ENCODE measurements at regions not wholly inside any gene's neighbourhood (a gene's known extent, or its start where the extent isn't known, plus 50 kb on each side); places are given as distances from the start of the nearest gene placed in this dataset.

DNA sequence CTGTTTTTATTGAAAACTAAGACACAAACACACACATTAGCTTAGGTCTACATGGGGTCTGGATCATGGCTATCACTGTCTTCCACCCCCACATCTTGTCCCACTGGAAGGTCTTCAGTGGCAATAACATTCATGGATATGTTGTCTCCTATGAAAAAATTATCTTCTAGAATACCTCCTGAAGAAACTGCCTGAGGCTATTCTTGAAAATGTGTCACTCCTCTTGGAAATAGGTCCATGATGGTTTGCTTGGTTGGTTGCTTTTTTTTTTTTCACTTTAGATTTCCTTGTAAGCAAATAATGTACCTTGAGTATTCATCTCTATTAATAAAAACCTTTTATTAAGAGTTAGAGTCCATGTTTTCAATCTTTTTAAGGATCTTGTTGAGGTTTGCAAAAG lies 195.3 kb upstream of the PDE5A start:
- DNase-seq (ENCODE audit: low spot score) = no peak

DNA sequence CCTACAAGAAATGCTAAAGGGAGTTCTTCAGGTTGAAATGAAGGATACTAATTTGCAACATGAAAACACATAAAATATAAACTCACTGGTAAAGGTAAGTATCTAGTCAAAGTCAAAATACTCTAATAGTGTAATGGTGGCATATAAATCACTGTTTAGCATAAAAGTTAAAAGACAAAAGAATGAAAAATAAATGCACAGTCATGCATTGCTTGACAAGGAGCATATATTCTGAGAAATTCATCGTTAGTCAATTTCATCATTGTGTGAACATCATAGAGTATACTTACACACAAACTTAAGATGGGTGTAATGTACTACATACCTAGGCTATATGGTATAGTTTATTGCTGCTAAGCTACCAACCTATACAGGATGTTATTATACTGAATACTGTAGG lies 194.4 kb upstream of the PDE5A start:
- DNase-seq (ENCODE audit: low spot score) = no peak

DNA sequence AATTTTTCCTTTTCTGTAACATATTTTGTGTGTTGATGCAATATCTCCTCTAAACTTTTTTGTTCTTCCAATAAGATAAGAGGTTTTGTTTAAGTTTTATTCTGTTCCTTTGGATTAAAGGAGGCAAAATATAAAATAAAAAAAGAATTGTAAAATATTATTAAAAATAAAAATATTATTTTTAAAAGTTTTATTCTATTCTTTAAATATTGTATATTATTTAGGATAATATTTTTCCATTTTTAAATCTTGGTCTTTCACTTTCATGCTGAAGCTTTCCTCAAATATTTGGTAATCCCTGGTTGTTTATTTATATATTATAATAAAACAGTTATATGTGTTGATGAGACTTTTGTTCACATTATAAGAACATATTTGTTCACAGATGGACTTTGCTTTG lies 187.9 kb upstream of the PDE5A start:
- DNase-seq (ENCODE audit: low spot score) = no peak

DNA sequence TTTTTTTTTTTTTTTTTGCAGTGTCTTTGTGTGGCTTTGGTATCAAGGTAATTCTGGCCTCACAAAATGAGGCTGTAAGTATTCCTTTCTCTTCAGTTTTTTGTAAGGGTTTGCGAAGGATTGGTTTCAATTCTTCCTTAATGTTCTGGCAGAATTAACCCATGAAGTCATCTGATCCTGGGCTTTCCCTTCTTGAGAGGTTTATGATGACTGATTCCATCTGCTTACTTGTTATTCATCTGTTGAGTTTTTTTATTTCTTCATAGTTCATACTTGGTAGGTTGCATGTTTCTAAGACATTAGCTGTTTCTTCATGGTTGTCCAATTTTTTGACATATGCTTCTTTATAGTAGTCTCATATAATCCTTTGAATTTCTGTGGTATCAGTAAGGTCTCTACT lies 181.4 kb upstream of the PDE5A start:
- no peak for DNase-seq (ENCODE audit: low spot score)

DNA sequence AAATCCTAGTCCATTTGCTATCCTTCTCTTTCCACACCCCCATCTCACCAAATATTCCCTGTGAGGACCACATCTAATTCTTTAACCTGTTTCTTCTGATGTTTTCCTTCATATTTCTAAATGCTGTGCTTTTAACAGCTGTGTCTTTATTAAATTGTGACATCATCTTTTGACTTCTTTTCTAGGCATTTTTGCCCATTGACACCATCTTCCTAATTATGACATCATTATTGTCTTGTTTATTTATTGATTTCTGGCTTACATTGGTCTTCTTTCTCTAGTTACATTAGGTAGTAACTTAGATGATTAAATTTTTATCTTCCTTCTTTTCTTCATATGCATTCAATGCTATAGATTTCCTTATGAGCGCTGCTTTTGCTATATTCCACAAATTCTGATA lies 175.8 kb upstream of the PDE5A start:
- no peak for DNase-seq (ENCODE audit: low spot score)

DNA sequence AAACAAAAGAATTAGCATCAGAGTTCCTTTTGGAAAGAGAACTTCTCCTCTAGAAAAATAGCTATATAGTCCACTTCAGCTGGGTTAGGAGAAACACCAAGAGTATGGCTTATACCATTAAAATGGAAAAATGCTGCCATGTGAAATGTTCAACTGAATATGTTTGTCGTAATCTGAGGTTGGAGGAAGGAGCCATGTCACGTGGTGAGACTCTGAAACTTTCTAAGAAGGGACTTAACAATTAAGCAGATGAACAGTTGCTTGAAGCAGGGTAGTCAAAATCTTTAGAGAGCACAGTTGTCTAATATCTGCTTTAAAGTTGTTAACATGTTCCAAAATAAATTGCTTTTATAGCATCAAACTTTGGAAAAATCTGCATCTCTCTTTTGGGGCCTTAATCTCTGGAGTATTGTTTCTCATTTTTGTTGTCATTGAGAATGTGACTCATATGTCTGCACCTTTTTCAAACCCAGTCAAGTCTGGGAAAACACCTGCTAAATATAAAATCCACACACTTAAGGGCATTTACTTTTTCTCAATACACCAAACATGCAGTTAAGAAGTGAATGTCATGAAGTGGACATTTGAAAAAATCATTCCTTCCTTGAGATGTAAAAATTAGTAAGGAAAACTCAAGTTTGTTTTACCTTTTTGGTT lies 168.8 kb upstream of the PDE5A start:
- DNase-seq (ENCODE audit: low spot score) = no peak

DNA sequence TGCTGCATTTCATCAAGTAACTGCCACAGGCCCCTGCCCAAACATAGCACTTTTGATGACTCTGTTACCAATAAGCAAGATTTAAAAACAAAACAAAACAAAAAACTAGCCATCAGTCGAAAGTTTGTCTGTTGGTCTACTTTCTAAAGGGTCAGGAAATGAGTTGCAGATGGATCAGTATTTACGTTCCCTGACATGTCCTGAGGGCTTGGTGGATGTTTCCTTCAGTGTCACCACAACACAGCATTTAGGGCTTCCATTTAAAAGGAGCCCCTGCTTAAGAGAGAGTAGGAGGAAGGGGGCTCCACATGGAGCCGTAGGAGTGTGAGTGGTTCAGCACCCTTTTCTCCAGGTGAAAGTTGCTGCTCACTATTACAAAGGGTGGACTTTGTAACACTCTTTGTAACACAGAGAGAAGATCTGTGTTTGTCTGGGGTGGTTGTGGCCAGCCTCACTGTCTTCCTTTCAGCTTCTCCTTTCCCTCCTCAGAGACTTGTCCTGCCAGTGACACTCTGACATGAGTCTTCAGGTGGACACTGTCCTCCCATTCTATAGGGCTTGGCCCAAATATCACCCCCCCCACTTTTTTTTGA lies 167.5 kb upstream of the PDE5A start:
- no peak for DNase-seq (ENCODE audit: low spot score)

DNA sequence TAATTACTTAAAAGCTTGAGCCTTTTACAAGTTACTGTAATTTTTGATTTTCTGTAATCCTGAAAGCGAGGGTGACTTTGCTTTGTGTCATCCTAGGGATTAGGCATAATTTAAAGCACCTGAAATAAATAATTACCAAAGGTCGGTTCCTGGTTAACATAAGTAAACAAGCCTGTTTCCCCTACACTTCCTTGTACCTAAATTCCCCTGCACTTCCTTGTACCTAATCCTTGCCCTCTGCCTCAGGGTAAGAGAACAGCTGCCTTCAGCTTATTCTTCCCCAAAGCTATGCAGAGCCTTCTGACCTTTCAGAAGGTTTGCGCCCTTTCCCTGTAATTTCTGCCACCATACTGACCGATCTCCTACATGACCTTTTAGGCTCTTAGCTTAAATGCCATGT lies 166.1 kb upstream of the PDE5A start:
- DNase-seq (ENCODE audit: low spot score) = no peak

DNA sequence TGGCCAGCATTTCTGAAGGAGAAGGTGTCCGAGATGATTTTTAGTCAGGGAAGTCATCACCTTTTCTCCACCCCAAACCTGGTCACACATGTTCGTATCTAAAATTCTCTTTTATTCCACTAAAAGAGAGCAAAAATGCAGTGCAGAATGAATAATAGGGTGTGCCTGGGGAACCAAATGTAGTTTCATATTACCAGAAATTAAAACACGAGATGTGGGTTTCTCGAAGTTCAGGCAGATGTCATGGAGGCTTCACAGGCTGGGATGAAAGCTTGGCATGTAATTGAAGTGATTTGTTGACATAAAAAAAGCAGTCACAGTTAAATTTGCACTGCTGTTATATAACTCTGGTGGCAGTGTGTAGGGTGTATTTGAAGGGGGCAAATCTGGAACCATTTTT lies 165.5 kb upstream of the PDE5A start:
- DNase-seq (ENCODE audit: low spot score) = no peak

DNA sequence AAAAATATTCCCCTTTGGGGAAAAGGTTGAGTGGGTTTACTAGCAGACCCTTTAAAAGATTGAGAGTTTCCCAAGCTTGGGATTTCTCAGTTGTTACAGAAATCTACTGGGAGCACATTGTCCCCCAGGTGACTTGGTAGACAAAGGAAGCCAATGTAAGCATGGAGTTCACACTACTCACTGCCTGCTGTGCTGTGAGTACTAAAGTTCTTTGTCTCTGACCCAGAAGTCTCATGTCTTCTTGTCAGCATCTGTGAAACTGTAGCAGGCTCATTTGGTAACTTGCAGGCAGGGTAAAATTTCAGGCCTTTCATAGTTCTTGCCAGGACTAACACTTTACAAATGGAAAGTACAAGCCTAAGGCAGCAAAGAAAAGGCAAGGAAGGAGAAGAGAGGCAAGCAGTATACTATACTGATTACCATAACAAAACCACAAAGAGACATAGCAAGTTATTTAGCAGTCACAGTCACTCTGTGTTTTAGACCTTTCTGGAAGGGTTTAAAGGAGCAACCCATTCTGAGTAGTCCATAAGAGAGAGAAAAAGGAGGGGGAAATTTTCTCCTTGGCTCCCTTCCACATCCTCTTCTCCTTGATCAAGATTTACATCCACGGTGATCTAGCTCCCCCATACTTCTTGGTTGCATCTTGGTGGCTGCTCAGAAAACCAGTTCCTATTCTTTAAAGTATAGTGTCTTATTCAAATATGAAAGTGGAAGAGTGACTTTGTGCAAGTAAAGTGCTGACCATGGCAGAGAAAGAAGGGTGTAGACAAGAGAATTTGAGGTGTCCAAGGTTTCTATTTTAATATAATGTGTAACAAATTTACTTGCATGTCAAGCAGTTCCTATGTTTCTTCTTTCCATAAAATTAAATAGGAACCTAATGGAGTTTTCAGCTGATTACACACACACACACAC lies 160.0 kb upstream of the PDE5A start:
- no peak for DNase-seq (ENCODE audit: low spot score)

DNA sequence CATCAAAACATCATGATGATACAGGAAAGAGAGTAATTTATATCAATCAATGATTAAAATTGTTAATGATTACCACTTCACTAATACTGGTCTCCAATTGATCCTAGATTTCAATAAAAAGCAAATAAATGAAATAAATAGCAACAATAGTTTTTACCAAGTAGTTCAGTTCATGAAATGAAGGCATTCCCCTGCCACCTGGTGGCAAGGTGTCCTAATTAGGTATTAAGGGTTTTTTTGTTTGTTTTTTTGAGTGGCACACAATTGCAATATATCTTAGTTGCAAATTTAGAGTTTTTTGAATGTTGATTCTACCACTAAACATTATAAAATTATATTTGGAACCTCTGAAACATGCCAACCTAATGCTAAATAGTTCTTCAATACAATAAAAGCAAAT lies 157.4 kb upstream of the PDE5A start:
- no peak for DNase-seq (ENCODE audit: low spot score)

DNA sequence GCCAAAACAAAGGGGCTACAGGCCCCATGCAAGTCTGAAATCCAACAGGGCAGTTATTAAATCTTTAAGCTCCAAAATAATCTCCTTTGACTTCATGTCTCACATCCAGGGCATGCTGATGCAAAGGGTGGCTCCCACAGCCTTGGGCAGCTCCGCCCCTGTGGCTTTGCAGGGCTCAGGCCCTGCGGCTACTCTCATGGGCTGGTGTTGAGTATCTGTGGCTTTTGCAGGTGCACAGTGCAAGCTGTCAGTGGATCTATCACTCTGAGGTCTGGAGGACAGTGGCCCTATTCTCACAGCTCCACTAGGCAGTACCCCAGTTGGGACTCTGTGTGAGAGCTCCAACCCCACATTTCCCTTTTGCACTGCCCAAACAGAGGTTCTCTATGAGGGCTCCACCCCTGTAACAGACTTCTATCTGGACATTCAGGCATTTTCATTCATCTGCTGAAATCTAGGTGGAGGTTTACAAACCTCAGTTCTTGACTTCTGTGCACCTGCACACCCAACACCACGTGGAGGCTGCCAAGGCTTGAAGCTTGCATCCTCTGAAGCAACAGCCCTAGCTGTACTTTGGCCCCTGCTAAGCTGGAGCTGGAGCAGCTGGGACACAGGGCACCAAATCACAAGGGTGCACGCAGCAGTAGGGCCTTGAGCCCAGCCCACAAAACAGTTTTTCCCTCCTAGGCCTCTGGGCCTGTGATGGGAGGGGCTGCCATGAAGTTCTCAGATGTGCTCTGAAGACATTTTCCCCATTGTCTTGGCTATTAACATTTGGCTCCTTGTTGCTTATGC lies 154.8 kb upstream of the PDE5A start:
- DNase-seq (ENCODE audit: low spot score) = no peak

DNA sequence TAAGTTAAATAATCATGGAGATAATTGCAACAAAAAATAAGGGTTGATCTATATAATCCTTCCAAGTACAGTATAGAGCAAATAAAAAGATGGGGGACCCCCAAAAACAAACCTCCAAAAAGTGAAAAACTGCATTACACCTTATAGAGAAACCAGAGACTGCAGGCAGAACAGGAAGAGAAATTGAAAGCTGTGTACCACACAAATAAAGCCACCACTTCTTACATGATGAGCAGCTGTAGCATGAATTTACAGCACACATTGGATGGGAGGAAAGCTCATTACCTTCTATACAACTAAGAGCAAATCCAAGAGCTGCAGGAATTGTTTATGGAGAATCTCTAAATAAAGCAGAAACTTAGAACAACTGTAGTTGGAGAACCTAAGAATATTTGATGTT lies 152.4 kb upstream of the PDE5A start:
- DNase-seq (ENCODE audit: low spot score) = no peak

DNA sequence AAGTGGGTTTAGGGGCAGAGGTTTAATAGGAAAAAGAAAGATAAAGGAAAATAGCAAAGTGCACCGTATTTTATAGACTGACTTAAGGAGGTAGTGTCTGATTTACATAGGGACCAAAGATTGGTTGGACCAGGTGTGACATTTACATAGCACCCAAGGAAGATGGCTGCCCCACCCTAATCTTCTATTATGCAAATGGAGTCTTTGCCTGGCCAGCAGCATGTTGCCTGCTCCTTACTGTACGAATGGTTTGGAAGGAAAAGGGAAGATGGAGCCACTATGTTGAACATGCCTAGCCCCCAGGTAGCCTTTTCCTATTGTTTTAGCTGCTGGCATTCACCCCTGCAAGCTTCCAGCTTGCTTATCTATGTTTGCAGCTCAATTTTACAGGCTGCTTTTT lies 146.2 kb upstream of the PDE5A start:
- no peak for DNase-seq (ENCODE audit: low spot score)

DNA sequence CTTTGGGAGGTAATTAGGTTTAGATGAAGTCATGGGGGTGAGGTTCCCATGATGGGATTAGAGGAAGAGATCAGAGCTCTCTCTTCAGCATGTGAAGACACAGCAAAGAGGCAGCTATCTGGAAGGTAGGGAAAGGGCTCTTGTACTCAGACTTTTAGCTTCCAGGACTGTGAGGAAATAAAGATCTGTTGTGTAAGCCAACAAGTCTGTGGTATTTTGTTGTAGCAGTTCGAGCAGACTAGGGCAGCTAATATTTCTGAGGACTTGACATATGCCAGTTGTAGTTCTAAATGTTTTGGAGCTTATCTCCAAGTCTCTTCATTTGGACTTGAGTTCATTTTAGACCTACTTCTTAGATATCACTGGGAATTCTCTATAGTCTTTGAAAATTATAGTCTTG lies 137.3 kb upstream of the PDE5A start:
- DNase-seq (ENCODE audit: low spot score) = no peak

DNA sequence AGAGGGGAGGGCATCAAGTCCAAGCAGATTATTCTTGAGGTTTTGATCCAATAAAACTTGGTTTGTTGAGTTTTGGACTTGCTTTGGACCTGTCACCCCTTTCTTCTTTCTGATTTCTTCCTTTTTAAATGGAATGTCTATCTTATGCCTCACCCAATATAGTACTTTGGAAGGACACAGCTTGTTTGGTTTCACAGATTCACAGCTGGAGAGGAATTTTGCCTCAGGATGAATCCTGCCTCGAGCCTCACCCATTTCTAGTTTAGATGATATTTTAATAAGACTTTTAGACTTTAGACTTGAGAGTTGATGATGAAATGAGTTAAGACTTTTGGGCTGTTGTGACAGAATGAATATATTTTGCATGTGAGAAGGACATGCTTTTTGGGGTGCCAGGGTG lies 136.9 kb upstream of the PDE5A start:
- no peak for DNase-seq (ENCODE audit: low spot score)

DNA sequence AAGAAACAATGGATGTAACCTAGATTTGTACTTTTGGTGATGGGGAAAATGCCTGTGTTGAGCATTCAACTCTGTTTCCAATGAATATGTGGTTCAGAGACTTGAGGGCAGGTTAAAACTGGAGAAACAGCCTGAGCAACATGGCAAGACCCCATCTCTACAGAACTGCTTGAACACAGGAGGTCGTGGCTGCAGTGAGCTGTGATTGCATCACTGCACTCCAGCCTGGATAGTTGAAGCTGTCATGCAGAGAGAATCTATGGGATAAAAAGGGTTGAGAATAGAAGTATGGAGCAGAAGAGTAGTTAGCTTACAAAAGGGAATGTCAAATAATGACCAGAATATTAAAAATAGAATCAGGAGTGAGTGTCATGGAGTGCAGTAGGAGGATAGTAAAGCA lies 134.8 kb upstream of the PDE5A start:
- no peak for DNase-seq (ENCODE audit: low spot score)

DNA sequence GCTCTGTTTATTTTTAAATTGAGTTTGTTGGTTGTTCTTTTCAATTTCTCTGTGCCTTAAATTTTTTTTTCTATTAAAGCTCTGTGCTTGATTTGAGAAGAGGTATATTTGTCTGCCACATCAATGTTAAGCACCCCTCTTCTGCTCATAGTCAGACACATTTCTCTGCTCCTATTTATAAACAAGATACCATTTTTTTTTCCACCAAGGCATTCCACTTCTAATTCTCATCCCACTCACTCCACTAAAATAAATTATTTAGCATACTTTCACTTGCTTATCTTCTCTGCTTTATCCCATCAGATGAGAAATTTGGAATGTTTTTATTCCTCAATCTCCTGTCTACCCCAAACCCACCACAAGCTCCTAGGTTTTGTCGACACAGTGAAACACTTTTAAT lies 127.0 kb upstream of the PDE5A start:
- no peak for DNase-seq (ENCODE audit: low spot score)

DNA sequence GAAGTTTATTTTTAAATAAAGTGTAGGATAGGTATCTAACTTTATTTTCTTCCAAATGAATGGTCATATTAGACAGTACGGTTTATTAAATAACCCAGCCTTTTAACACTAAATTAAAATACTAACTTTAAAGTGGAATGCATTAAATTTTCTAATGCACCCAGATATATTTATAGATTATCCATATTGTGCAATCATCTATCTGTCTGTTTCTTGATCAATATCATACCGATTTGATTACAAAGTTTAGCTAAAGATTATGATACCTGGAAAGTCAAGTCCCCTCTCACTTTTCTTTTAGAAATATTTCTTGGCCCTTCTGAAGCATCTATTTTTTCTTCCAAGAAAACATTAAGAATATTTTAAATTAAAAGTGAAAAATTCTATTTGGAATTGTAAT lies 124.3 kb upstream of the PDE5A start:
- no peak for DNase-seq (ENCODE audit: low spot score)

DNA sequence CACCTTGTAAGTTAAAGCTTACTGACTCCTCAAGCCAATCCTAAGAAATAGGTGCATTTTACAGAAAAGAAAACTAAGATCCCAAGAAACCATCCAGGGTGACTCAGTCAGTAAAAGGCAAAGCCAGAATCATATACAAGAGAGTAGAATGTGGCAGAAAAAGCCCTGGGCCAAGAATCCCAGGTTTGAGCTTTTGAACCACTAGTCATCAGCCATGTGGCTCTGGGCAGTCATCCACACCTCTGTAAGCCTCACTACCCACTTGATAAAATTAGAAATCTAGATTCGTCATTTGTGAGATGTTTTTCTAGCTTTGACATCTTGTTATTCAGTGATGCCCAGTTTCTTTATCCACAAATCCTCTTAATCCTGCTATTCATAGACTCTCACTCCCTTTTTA lies 122.2 kb upstream of the PDE5A start:
- DNase-seq (ENCODE audit: low spot score) = no peak

DNA sequence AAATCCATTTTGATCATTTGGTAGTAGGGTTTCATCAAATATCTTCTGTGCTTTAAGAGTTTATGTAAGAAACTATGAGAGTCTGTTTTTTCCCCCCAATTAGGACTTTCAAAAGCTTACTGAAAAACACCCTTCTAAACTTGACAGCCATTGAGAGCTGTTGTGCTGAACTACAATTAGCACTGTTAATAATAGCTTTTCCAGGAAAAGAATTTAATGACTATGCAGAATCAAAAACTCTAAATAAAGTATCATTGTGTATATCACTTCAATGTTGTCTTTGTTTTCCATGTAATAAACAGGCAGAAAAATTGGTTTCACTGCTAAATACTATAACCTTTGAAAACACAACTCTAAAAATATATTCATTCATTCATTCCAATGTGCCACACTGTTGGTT lies 121.4 kb upstream of the PDE5A start:
- no peak for DNase-seq (ENCODE audit: low spot score)

DNA sequence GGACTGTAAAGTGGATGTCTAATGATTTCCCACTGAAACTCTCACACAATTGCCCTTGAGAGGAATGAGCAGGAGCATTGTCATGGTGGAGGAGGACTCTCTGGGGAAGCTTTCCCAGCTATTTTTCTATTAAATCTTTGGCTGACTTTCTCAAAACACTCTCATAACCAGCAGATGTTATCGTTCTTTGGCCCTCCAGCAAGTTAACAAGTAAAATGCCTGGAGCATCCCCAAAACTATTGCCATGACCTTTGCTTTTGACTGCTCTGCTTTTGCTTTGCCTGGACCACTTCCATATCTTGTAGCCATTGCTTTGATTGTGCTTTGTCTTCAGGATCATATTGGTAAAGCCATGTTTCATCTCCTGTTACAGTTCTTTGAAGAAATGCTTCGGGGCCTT lies 120.2 kb upstream of the PDE5A start:
- no peak for DNase-seq (ENCODE audit: low spot score)

DNA sequence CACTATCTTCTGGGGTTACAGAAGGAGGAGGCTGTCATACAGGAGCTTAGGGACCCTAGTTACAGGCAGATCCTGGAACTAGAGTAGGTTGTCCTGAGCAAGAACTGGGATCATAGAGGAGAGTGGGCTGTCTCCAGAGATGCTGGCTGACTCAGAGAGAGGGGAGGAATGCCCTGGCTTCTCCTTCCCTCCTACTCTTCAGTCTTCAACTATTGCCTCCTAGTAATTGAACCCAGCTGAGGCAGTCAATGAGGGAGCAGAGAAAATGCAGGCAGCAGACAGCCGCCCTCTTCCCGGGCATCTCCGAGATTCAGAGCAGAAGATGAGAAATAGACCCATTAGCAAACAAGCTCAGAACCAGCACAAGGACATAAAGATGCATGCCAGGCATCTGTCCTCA lies 118.3 kb upstream of the PDE5A start:
- no peak for DNase-seq (ENCODE audit: low spot score)

Measured in HuH-7.5 (cell line).